ENCODE measurements at regions not wholly inside any gene's neighbourhood (a gene's known extent, or its start where the extent isn't known, plus 50 kb on each side); places are given as distances from the start of the nearest gene placed in this dataset.

DNA sequence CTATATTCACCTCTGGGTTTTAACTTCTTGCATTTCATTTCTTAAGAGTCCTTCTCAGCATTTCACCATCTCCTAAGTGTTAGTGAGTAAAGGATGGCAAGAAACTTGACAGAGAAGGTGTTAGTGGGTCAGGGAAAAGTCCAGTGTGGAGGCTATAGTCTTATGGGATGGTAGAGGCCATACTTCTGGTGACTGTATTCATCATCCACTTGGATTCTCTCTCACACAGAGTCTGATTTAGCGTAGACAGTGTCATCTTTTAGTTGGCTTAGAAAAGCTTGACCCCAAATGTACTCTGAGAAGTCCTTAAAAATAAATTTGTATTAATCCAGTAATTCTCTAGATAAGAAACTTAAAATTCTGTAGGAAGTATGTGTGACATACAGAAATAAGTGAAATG lies 232.4 kb upstream of the FBXO33 start:
- TF ChIP-seq POLR2A (IDR thresholded peaks at IDR 0.05) = no peak
- TF ChIP-seq, protein P1, sequence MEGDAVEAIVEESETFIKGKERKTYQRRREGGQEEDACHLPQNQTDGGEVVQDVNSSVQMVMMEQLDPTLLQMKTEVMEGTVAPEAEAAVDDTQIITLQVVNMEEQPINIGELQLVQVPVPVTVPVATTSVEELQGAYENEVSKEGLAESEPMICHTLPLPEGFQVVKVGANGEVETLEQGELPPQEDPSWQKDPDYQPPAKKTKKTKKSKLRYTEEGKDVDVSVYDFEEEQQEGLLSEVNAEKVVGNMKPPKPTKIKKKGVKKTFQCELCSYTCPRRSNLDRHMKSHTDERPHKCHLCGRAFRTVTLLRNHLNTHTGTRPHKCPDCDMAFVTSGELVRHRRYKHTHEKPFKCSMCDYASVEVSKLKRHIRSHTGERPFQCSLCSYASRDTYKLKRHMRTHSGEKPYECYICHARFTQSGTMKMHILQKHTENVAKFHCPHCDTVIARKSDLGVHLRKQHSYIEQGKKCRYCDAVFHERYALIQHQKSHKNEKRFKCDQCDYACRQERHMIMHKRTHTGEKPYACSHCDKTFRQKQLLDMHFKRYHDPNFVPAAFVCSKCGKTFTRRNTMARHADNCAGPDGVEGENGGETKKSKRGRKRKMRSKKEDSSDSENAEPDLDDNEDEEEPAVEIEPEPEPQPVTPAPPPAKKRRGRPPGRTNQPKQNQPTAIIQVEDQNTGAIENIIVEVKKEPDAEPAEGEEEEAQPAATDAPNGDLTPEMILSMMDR (IDR thresholded peaks at IDR 0.05) = no peak
- no peak for TF ChIP-seq POLR2AphosphoS5 (IDR thresholded peaks at IDR 0.05; ENCODE audit: insufficient read depth in 1 of 2, low read depth in 1 of 2)
